ENCODE measurements at regions not wholly inside any gene's neighbourhood (a gene's known extent, or its start where the extent isn't known, plus 50 kb on each side); places are given as distances from the start of the nearest gene placed in this dataset.

DNA sequence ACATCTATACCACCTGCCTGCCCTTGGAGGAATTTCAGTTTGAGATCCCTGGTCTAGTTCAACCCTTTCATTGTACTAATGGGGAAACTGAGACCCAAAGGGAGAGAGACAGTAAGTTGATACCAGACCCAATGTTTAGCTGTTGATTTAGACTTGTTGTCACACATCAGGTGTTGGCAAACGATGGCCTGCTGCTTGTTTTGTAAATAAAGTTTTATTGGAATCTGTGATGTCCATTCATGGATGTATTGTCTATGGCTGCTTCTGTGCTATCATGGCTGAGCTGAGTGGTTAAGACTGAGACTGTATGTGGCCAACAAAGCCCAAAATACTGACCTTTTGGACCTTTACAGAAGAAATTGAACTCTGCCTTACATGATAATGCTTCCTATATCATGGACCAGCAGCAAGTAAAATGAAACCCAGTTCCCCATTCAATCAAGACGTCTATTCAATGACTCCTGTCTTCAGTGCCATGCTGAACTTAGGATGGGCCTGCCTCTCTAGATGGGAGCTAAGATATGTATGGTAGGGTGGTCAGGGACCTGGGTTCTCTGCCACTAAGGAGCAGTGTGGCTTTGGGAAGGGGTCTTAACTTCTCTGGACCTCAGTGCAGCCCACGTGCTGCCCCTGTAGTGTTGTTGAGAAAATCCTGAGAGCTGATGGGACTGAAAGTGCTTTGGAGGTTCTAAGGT, 111.0 kb downstream of the IRX5 start:
- no peak for DNase-seq (ENCODE audit: low read depth, low spot score)

DNA sequence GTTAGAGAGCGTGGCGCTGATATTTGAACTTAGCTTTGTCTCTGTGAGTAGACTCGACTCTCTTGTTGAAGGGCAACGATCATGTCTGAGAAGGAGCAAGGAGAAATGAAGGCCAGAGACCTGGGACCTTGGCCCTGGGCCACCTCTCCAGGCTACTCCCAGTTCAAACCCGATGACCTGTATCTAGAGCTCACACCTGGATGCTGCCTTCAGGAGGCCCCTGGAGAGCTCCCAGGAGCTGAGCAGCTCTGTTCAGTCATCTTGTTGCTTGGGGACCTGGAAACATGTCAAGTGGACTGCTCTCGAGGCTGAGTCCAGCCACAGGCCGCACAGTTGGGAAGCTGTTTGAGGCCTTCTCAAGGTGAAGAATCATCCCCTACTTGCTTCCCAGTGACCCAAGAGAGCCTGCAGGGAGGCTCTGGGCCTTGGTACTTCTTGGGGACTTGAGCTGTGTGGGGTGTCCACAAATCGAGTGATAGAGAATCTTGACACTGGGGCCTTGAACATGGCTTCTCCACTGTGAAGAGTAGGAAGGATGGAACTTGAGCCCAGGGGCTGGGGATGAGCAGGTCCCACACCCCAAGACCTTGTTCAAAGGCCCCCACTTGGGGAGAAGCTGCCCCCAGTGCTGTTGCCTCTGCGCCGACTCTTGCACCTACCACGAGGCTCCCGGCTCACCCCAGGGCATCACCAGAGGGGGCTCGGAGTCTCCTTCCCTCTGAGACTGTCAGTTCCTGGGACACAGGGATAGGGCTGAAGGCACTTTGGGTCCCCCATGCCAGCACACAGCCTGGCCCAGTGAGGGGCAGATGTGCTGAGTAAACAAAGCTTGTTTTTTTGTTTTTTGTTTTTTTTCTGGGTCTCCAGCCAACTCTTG, 112.1 kb downstream of the IRX5 start:
- DNase-seq (ENCODE audit: low read depth, low spot score): no peak

DNA sequence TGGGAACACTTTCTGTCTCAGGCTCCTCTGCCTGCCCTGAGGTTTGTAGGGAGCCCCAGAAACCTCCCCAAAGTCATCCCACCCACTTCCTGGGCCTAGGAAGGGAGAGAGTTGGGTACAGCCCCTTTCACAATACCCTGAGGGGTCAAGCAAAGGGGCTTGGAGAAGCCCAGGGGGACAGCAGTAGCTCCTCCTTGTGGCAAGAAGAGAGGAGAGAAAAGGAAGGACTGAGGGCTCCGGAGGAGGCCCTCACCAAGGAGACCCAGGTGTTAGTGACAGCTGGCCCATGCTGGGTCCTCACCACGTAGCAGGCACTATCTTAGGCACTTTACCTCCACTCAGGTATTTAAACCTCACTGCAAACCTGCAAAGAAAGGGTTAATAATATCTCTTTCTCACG, 112.8 kb downstream of the IRX5 start:
- DNase-seq (ENCODE audit: low read depth, low spot score): no peak

DNA sequence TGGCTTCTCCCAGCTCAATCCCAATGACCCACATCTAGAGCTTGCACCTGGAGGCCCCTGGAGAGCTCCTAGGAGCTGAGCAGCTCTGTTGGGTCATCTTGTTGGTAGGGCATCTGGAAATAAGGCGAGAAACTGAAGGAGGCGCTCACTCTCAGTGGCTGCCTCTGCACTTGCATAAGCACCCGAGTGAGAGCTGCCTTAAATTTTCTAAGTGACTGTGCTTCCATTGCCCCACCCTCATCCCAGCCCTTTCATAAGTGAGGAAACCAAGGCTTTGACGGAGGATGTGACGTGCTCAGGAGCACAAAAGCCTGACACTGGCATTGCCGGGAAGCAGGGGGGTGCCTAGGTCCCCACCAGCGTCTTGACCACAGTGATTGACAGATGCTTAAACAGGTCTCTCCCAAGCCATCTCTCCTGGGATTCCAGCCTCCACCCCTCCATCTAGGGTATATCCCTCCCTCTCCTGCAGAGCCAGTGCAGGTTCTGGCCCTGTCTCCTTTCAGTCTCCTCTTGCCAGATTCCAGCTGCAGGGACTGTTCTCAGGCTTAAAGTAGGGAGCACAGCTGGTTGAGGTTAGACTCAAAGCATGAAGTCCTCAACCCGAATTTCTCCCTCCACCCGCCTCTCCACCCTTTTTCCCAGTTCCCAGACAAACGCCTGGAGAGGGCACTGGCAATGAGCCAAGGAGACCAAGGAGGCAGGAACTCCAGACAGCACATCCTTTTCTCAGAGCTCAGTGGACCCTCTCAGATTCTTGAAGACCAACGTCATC, 113.7 kb downstream of the IRX5 start:
- DNase-seq (ENCODE audit: low read depth, low spot score): no peak

DNA sequence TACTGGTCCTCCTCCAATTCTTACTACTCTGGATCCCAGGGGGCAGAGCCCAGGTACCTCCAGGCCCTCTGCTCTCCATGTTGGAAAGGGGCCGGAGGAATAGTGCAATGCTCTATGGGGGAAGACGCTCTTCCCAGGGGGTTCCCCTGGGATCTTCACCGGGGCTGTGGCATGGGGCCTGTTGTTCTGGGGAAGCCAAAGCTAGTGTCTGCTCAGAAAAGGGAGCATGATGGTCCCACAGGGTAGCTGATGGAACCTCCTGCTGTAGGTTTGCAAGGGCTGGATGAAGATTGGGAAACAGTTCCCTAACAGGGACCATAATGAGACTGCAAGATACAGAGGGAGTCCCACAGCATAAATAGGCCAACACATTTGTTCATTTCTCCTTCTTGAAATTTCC, 114.7 kb downstream of the IRX5 start:
- no peak for DNase-seq (ENCODE audit: low read depth, low spot score)

DNA sequence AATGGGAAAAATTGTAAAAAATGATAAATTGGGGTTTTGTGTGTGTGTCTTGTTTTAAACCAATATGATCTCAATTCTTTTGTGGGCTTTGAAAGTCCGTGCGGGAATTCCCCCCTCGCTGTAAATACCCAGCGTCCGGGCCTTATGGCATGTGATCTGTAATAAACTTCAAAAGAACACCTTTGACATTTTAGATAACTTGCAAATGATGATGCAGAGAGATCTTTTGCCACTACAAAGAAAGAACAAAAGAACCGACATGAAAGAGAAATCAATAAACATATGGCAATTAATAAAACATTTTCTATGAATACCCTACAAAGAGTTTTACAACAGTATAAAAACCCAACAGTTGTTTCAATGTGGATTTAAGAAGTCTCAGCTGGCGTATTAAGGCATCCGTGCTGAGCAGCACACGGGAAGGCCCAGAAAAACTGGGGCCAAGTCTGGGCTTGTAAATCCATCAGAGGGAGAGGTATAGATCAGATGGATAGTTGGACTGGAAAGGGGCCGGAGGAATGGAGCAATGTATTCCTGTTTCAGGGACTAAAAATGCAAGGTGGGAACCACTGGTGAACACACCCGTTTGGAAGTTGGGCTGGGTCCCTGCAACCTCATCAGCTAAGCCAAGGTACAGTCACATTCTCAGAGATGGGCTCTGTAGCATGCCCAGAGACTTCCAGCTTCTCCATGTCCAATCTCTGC, 115.2 kb downstream of the IRX5 start:
- DNase-seq (ENCODE audit: low read depth, low spot score): no peak

DNA sequence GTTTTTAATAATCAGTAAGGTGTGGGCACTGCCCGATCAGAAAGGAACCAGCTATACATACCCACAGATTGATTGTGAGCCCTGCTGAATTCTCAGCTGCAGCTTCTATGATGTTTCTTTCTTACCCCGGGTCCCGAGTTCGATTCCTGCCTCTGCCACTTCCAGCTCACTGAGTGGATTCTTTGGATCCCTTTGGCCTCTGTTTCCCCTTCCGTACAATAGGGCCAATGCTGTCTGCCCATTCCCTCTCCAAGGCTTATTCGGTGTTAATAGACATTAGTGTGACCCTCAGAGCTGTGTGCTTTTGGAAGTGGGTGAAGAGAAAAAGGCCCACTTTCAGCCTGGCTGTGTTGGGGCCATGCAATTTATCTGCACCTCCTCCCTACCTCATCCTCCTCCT, 115.8 kb downstream of the IRX5 start:
- no peak for DNase-seq (ENCODE audit: low read depth, low spot score)

DNA sequence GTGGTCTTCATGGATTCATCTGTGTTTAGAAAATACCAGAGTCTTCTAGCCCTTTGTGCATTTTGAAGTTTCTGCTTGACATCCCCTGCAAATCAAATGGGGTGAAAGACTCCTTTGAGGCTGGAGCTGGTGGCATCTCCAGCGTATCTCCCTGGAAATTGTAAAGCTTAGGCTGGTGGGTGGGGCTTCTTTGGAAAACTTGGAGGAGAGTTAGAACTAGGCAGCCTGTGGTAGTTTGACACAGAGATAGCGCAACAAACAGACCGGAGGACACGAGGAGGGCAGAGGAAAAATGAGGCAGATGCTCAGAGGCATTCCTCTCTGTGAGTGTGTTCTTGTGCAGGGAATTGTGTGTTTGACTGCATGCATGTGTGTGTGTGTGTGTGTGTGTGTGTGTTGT, 116.3 kb downstream of the IRX5 start:
- DNase-seq (ENCODE audit: low read depth, low spot score): no peak

DNA sequence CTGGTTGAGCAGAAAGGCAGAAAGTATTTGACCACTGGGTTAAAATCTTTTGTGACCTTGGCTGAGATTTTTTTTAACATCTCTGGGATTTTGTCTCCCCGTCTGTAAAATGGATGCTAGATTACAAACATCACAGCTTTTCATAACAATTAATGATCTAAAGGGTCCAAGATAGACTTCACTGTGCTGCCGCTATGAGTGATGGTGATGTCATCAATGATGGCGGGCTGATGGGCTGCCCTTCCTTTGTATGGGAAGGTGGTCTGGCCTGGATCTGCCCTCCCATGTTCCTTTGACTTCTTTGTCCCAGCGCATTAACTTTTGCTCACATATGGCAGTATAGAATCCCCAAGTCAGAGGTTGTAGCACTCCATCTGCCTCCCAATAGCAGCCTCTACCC, 116.7 kb downstream of the IRX5 start:
- no peak for DNase-seq (ENCODE audit: low read depth, low spot score)

DNA sequence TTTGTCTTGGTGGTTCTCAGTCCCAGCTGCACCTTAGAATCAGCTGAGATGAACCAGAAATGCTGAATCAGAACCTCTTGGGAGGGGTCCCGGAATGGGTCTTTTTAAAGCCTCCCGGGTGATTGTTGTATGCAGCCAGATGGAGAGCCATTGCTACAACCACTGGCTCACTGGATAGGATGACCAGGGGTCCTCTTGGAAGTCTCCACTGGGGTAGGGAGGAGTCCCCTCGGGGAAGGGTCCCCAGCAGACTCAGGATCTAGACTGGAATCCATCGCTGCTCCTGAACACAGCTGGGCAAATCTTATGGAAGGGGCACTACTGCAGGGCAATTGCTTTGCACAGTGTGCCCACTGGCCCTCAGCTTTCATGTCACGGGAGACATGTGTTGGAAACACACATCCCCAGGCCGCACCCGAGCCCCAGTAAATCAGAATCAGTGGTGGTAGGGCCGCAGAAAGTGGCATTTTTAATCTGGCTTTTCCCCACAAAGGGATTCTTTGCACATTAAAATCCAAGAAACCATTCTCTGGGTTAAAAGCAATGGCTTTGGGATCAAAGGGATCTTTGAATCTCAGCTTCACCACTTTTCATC, 117.3 kb downstream of the IRX5 start:
- DNase-seq (ENCODE audit: low read depth, low spot score): no peak

DNA sequence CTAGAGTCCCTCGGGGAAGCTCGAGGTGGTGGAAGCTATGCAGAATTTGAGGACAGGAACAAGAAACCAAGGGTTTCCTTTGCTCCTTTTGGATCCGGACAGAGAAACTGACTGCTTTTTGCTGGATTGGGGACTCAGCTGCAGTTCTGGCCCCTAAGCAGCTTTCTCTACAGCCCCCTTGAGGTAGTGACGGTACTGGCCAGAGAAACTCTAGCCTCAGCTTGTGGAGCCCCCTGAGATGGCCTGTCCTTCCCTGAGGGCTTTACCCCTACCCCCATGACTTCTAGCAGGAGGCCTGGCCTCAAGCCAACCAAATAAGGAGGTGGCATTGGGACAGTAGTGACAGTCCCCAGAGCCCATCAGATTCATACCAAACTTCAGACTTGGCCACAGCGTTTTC, 118.1 kb downstream of the IRX5 start:
- no peak for DNase-seq (ENCODE audit: low read depth, low spot score)

DNA sequence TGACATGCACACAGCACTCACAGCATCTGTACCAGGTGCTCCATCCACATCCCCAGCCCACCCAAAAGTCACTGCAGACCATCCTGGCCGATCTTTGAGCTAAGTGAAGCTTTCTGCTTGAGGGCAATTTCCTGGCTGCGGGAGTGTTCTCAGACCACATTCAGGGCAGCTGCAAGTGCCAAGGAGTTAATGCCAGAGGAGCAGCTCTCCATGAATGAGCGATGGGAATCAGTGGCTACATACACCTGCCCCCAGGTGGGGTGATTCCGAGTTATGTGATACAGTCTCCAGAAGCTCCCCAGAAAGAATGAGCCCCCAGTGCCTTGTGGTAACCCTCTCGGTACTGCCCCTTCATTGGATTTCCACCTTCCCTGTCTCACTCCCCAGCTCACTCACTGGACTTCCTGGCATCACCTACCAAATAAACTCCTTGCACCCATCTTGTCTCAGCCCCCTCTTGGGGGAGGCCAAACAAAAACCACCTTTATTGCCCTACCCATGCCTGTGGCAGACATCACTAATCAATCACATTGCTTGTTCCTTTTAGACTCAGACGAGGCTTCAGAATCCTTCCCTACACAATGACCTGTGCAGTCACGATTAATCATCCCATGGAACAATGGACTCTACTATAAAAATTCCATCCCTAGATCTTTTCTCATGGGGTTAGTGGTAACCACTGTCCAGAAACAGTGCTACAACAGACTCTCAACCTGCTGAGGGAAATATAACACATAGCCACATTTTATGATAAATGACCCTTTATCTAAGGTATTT, 121.1 kb downstream of the IRX5 start:
- no peak for DNase-seq (ENCODE audit: low read depth, low spot score)

DNA sequence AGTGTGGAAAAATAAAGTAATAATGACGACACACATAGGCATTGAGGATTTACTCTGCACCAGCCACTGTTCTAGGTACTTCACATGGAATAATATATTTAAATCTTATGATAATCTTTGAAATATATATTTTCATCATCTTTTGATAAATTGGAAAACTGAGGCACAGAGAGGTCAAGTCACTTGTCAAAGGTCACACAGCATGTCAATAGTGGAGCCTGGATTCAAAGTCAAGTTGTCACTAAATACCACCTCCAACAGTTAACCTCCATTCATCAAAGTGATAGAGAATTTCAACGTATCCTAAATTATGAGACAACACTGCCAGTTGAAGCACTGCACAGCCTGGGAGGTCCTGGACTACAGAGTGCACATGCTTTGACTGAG, 121.7 kb downstream of the IRX5 start:
- DNase-seq (ENCODE audit: low read depth, low spot score): no peak

DNA sequence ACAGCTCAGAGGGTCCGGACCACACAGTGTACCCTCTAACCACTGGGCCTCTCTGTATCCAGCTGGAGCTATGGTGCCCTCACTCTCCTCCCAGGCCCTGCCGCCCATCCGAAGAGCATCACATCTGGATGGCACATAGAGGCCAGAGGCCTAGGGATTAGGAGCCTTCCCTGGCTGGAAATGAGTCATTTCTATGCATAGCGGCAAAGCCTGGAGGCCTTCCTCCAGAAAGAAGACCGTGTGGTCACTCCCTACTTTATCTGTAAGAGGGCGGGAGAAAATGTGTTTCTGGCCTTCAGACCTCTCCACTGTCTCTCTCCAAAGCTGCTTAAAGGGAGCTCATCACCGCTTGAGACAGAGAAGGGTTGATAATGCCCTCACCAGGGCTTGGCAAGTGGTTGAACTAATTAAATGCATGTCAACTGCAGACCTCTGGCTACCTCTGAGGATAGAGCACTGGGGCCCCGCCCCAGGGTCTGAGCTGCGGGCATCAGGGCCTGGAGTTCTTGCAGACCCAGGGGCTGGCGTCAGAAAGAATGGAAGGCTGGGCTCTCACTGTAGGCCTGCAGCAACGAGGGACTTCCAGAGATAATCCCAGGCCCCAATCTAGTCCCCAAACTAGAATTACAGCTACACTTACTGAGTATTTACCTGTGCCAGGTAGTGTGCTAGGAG, 122.2 kb downstream of the IRX5 start:
- no peak for DNase-seq (ENCODE audit: low read depth, low spot score)

DNA sequence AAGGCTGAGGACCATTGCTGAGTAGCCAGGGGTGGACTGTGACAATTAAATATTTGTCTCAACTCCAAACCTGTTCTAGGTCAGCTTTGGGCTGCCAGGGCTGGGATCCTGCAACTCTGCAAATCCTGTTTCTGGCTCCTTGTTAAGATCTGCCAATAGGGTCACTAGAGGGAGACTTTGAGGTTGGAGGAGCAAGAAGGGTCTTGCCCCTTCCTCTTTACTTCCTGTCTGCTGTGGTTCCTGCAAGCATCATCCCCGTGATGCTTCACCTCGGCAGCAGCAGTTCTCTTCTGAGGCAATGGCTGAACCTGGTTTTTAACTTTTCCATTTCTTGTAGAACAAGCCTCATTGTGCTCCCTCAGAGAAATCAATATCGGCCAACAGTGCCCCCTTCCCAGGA, 124.6 kb downstream of the IRX5 start:
- DNase-seq (ENCODE audit: low read depth, low spot score): no peak

DNA sequence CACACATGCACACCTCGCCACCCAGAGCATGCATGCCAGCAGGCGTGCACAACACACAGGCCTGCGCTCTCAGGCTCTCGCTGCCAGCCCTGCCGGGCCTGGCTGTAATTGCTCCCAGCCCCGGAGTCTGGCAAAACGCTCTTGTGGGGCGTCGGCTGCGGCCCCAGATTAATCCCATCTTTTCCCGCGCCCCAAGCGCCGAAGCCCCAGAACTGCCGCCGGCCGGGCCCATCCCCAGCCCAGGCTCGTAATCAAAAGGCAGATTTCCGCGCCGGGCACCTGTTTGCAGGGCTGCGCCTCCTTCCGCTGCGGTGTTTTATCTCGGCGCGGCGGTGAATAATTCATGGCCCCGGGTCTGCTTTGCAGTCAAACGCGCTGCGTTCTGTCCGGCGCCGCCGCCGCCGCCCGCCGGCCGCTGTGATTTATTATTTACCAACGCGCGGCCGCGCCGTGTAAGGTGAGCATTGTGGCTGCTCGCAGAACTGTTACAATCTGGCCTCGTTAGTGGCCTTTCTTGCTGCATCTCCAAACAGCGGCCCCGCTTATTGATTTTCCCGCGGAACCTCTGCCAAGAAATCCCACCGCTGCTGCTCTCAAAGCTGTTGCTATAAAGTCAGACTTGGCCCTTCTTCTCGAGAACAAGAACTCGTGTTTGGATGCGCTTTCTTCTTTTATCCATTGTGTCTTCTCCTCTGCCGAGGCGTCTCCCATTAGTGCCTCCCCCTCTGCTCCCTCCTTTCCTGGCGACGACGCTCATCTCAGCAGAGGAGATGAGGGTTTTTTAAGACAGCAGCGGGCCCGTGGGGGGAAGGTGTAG, 126.1 kb downstream of the IRX5 start:
- DNase-seq (ENCODE audit: low read depth, low spot score): no peak

DNA sequence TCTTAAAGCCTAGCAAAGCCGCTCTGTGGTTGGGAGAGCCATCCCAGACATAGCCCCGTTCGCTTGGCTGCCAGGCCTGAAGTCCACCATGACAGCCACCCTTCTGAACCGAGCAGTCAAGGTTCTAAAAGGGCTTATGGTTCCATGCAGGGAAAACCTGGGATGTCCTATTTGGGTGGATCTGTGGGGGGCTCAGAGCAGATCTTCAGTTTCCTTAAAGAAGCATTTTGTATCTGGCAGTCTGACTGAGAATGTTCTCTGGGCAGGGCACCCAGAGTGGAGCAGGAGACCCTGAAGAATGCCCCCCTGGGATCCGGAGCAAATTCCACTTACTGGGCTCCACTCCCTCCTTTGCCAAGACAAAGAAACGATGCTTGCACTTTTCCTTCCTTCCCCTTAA, 127.2 kb downstream of the IRX5 start:
- DNase-seq (ENCODE audit: low read depth, low spot score): no peak

DNA sequence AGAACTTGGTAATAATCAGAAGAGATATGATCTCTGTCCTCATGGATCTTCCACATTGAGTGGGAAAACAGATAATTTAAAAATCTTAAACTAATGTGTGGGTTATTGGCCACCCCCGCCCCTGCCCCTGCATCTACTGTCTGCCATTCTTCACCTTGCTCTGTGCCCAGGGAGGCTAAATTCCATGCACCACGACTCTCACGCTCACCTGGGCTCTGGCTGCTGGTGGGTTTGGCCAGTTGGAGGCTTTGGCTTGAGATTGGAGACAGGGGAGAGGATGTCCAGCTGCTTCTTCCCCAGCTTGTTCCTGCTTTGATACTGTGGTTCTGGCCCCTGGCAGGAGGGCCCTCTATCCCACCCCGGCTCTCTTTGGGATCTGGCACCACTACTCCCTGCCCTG, 127.9 kb downstream of the IRX5 start:
- DNase-seq (ENCODE audit: low read depth, low spot score): no peak

DNA sequence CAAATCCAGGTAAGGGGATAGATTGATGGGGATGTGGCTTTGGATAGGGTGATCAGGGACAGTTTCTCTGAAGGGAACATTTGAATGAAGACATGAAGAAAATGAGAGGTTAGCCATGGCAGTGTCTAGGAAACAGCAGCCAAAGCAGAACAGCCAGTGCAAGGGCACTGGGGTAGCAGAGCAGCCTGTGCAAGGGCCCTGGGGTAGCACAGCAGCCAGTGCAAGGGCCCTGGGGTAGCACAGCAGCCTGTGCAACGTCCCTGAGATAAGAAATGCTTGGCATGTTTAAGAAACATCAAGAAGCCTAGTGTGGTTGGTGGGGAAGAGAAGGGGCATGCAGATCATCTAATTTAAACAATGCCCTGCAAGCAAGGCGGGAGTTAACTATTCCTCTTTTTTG, 128.5 kb downstream of the IRX5 start:
- DNase-seq (ENCODE audit: low read depth, low spot score): no peak
